ENCODE measurements at regions not wholly inside any gene's neighbourhood (a gene's known extent, or its start where the extent isn't known, plus 50 kb on each side); places are given as distances from the start of the nearest gene placed in this dataset.

DNA sequence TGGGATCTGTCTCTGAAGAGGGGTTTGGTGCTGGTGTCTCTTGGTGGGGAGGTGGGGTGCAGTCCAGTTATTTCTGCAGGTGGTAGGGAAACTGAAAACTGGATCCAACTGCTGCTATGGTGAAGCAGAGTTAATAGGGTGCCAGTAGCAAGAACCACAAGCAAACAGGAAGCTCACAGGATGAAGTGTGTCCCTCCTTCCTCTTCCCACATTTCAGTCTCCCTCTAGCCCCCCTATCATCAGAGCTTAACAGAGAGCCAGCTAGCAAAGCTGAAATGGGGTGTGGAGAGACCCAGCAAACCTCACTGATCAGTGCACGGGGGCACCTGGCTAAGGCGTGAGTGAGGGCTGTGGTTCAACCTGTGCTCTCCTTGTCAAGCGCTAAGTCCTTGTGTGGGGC is 69.1 kb upstream of the C12orf71 start:
- Histone ChIP-seq H3K9me3 (ENCODE audit: control insufficient read depth, insufficient read depth, low read length) (no peaks in the 10 kb centered on the region), H3K36me3 (ENCODE audit: control insufficient read depth, low read length) (no peaks in the 10 kb centered on the region), H3K4me1 (ENCODE audit: control insufficient read depth, low read length) (no peaks in the 10 kb centered on the region), H3K4me3 (ENCODE audit: low read length) (no peak overlapping the region), H4K20me1 (ENCODE audit: control insufficient read depth, insufficient read depth, low read depth, low read length) (no peaks in the 10 kb centered on the region), H3K79me2 (ENCODE audit: control insufficient read depth, low read length) (no peaks in the 10 kb centered on the region), H3K27ac (ENCODE audit: low read depth, low read length) (no peak overlapping the region), H3K4me2 (ENCODE audit: low read length) (no peak overlapping the region), H3K9me2 (replicated peaks; ENCODE audit: control insufficient read depth, low read length) (no peaks in the 10 kb centered on the region), H3F3A (ENCODE audit: control insufficient read depth, insufficient read depth) (no peaks in the 10 kb centered on the region), H3K27me3 (ENCODE audit: control insufficient read depth, low read length) (no peaks in the 10 kb centered on the region)
- TF ChIP-seq EZH2phosphoT487 (IDR thresholded peaks at IDR 0.05; ENCODE audit: borderline replicate concordance, low read length) = no peak
- TF ChIP-seq, protein P1, sequence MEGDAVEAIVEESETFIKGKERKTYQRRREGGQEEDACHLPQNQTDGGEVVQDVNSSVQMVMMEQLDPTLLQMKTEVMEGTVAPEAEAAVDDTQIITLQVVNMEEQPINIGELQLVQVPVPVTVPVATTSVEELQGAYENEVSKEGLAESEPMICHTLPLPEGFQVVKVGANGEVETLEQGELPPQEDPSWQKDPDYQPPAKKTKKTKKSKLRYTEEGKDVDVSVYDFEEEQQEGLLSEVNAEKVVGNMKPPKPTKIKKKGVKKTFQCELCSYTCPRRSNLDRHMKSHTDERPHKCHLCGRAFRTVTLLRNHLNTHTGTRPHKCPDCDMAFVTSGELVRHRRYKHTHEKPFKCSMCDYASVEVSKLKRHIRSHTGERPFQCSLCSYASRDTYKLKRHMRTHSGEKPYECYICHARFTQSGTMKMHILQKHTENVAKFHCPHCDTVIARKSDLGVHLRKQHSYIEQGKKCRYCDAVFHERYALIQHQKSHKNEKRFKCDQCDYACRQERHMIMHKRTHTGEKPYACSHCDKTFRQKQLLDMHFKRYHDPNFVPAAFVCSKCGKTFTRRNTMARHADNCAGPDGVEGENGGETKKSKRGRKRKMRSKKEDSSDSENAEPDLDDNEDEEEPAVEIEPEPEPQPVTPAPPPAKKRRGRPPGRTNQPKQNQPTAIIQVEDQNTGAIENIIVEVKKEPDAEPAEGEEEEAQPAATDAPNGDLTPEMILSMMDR (IDR thresholded peaks at IDR 0.05; ENCODE audit: low read depth, low read length, poor library complexity, severe bottlenecking) = no peak

DNA sequence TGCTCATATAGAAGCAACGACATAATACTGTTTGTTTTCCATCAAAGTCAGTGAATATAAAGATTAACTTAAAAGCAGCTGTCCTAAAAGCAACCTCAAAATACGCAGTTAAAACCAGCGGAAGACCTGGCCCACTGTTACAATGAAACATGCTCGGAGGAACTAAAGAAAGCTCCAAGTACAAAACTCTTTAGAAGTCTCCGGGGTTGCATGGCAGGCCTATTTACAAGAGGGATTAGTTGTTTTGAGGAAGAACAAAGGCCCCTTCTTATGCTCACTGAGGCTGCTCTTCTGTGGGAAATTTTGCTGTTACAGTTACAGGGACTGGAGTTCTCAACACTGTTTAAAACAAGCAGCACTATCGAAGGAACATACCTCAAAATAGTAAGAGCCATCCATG is 75.9 kb upstream of the C12orf71 start:
- Histone ChIP-seq H3F3A (ENCODE audit: control insufficient read depth, insufficient read depth) (no peaks in the 10 kb centered on the region), H3K79me2 (ENCODE audit: control insufficient read depth, low read length) (no peaks in the 10 kb centered on the region), H3K27ac (ENCODE audit: low read depth, low read length) (no peak overlapping the region), H3K4me3 (ENCODE audit: low read length) (no peak overlapping the region), H3K27me3 (ENCODE audit: control insufficient read depth, low read length) (no peaks in the 10 kb centered on the region), H4K20me1 (ENCODE audit: control insufficient read depth, insufficient read depth, low read depth, low read length) (no peaks in the 10 kb centered on the region), H3K4me1 (ENCODE audit: control insufficient read depth, low read length) (0 out of 2 replicates have a peak, but pooled peaks cover 5% of the 10 kb centered on the region), H3K4me2 (ENCODE audit: low read length) (no peak overlapping the region), H3K36me3 (ENCODE audit: control insufficient read depth, low read length) (no peaks in the 10 kb centered on the region), H3K9me3 (ENCODE audit: control insufficient read depth, insufficient read depth, low read length) (no peaks in the 10 kb centered on the region), H3K9me2 (replicated peaks; ENCODE audit: control insufficient read depth, low read length) (no peaks in the 10 kb centered on the region)
- no peak for TF ChIP-seq EZH2phosphoT487 (IDR thresholded peaks at IDR 0.05; ENCODE audit: borderline replicate concordance, low read length)
- TF ChIP-seq, protein P1 (IDR thresholded peaks at IDR 0.05; ENCODE audit: low read depth, low read length, poor library complexity, severe bottlenecking) = no peak

- no peak overlapping the region for H3K4me3 ChIP-seq (ENCODE audit: low read length)
- H3K27me3 ChIP-seq (ENCODE audit: control insufficient read depth, low read length) = no peaks in the 10 kb centered on the region
- no peaks in the 10 kb centered on the region for H3K9me2 ChIP-seq (replicated peaks; ENCODE audit: control insufficient read depth, low read length)
- no peak overlapping the region for H3K4me2 ChIP-seq (ENCODE audit: low read length)
- H3F3A ChIP-seq (ENCODE audit: control insufficient read depth, insufficient read depth) = no peaks in the 10 kb centered on the region
- no peak overlapping the region for H3K27ac ChIP-seq (ENCODE audit: low read depth, low read length)
- no peaks in the 10 kb centered on the region for H4K20me1 ChIP-seq (ENCODE audit: control insufficient read depth, insufficient read depth, low read depth, low read length)
- no peaks in the 10 kb centered on the region for H3K36me3 ChIP-seq (ENCODE audit: control insufficient read depth, low read length)
- H3K79me2 ChIP-seq (ENCODE audit: control insufficient read depth, low read length) = no peaks in the 10 kb centered on the region
- H3K4me1 ChIP-seq (ENCODE audit: control insufficient read depth, low read length) = 0 out of 2 replicates have a peak, but pooled peaks cover 5% of the 10 kb centered on the region
- no peaks in the 10 kb centered on the region for H3K9me3 ChIP-seq (ENCODE audit: control insufficient read depth, insufficient read depth, low read length)
- TF ChIP-seq, protein P1 (IDR thresholded peaks at IDR 0.05; ENCODE audit: low read depth, low read length, poor library complexity, severe bottlenecking) = no peak
- TF ChIP-seq EZH2phosphoT487 (IDR thresholded peaks at IDR 0.05; ENCODE audit: borderline replicate concordance, low read length) = no peak
These were observed 79.3 kb upstream of the C12orf71 start for GRCh38 chr12:27161458-27162228.
